DND-41 (cell line): ENCODE measurements at regions not wholly inside any gene's neighbourhood (a gene's known extent, or its start where the extent isn't known, plus 50 kb on each side); places are given as distances from the start of the nearest gene placed in this dataset.

Experiments
- EZH2 ChIP-seq: IDR thresholded peaks from 3 replicates; pipeline ENCODE4 v1.6.1; 2012; ENCODE audit warnings: borderline replicate concordance, low read depth, mild to moderate bottlenecking, moderate library complexity, low read length, inconsistent platforms; ENCODE audit not compliant: severe bottlenecking
- TF ChIP-seq, protein P1 (sequence below): IDR thresholded peaks from 2 replicates; pipeline ENCODE4 v1.5.1; 2012; ENCODE audit warnings: borderline replicate concordance, low read length, moderate library complexity, mild to moderate bottlenecking; ENCODE audit not compliant: poor library complexity, severe bottlenecking; ENCODE audit errors: extremely low read depth

DNA sequence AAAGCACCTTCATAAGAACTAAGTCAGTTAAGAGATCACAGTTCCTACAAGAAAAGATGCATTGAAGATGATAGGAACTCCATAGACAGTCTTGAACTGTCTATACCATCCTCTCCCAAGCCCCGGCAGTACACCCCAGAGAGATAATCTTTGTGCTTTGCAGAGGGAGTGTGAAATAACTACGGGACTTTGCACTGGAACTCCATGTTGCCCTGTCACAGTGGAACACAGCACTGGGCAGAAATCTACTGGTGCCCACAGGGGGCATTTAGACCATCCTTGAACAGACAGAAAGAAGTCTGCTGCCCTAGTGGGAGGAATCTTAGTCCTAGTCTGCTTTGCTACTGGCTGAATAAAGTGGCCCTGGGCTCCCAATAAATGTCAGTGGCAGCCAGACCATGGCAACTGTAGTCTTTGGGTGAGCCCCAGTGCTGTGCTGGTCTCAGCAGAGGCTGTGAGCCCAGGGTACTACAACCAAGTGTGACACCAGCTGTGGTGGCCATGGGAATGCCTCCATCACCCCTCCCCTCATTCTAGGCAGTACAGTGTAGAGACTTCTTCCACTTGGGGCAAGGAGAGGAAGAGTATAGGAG lies 107.7 kb upstream of the TMEM168 start:
- no peak for TF ChIP-seq EZH2
- TF ChIP-seq, protein P1, sequence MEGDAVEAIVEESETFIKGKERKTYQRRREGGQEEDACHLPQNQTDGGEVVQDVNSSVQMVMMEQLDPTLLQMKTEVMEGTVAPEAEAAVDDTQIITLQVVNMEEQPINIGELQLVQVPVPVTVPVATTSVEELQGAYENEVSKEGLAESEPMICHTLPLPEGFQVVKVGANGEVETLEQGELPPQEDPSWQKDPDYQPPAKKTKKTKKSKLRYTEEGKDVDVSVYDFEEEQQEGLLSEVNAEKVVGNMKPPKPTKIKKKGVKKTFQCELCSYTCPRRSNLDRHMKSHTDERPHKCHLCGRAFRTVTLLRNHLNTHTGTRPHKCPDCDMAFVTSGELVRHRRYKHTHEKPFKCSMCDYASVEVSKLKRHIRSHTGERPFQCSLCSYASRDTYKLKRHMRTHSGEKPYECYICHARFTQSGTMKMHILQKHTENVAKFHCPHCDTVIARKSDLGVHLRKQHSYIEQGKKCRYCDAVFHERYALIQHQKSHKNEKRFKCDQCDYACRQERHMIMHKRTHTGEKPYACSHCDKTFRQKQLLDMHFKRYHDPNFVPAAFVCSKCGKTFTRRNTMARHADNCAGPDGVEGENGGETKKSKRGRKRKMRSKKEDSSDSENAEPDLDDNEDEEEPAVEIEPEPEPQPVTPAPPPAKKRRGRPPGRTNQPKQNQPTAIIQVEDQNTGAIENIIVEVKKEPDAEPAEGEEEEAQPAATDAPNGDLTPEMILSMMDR: no peak
